LNCaP clone FGC (cell line): ENCODE measurements at regions not wholly inside any gene's neighbourhood (a gene's known extent, or its start where the extent isn't known, plus 50 kb on each side); places are given as distances from the start of the nearest gene placed in this dataset.

Experiments
- DNase-seq: peaks from one replicate; pipeline ENCODE4 v3.0.0-alpha.2; 2011; ENCODE audit warnings: low read depth
- H3K4me3 ChIP-seq: 2 replicates; pipeline ENCODE4 v1.5.1; 2011; ENCODE audit warnings: mild to moderate bottlenecking, low read depth, low read length, control low read depth
- TF ChIP-seq, protein P1 (sequence below): IDR thresholded peaks from 2 replicates; pipeline ENCODE4 v1.5.1; 2012; ENCODE audit warnings: mild to moderate bottlenecking; ENCODE audit not compliant: control insufficient read depth, insufficient read depth; ENCODE audit errors: extremely low read depth

DNA sequence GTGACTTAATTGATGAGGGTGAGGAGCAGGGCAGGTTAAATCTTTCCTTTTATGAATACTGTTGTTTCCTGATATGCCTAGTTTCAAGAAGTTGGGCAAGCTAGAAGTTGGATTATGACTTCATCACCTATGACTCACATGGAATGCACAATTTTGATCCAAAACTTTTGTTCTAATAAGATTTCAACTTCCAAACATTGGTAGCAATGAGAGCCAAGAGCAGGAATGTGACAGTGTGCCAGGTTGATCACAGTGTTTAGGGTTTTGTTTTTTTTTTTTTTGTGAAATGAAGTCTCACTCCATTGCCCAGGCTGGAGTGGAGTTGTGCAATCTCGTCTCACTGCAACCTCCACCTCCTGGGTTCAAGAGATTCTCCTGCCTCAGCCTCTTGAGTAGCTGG, 349.4 kb downstream of the DUSP10 start:
- no peak for DNase-seq
- TF ChIP-seq, protein P1, sequence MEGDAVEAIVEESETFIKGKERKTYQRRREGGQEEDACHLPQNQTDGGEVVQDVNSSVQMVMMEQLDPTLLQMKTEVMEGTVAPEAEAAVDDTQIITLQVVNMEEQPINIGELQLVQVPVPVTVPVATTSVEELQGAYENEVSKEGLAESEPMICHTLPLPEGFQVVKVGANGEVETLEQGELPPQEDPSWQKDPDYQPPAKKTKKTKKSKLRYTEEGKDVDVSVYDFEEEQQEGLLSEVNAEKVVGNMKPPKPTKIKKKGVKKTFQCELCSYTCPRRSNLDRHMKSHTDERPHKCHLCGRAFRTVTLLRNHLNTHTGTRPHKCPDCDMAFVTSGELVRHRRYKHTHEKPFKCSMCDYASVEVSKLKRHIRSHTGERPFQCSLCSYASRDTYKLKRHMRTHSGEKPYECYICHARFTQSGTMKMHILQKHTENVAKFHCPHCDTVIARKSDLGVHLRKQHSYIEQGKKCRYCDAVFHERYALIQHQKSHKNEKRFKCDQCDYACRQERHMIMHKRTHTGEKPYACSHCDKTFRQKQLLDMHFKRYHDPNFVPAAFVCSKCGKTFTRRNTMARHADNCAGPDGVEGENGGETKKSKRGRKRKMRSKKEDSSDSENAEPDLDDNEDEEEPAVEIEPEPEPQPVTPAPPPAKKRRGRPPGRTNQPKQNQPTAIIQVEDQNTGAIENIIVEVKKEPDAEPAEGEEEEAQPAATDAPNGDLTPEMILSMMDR, result no peak

DNA sequence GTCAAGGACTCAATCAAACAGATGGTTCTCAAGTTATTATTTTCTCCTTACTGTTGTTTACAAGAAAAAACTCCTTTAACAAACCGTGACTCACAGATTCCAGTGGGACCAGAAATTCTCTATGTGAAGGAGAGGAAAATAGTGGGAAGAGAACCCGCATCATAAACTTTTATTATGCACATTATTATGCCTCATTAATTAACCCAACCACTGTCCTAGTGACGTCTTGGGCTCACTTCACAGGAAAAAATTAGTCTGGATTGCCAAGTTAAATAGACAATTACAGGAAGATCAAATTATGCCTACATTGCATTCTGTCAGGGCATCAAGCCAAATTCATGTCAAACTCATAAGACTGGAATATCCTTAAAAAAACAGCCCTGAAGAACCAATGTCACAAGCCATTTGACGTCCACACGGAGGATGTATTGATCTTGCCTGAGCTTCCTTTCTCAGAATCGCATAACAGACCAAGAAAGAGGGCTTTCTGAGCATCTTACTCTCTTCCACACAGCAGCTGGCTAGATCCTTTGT, 347.8 kb downstream of the DUSP10 start:
- no peak overlapping the region for H3K4me3 ChIP-seq

More for the DNA sequence above, 349.4 kb downstream of the DUSP10 start:
- H3K4me3 ChIP-seq, result no peak overlapping the region

DNA sequence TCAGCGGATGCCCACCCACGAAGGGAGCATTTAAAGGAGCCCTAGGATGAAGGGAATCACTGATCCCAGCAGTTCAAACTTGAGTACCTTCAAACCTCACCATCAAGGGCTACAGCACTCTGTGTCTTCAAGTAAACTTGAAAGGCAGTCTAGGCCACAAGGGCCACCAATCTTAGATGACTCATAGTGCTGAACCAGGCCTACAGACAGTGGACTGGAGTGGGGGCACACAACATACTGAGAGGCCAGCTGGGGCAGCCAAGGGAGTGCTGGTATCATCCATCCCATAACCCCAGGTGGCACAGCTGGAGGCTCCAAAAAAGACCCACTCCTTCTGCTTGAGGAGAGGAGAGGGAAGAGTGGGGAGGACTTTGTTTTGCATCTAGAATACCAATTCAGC, 345.4 kb downstream of the DUSP10 start:
- no peak overlapping the region for H3K4me3 ChIP-seq
- TF ChIP-seq, protein P1, result no peak
- DNase-seq, result no peak

More for the DNA sequence above, 347.8 kb downstream of the DUSP10 start:
- TF ChIP-seq, protein P1, result no peak
- DNase-seq, result peak; percentile 99

GRCh38 chr1:221397141-221397540, 344.7 kb downstream of the DUSP10 start:
- DNase-seq, result no peak
- H3K4me3 ChIP-seq, result no peak overlapping the region
- TF ChIP-seq, protein P1, result no peak

DNA sequence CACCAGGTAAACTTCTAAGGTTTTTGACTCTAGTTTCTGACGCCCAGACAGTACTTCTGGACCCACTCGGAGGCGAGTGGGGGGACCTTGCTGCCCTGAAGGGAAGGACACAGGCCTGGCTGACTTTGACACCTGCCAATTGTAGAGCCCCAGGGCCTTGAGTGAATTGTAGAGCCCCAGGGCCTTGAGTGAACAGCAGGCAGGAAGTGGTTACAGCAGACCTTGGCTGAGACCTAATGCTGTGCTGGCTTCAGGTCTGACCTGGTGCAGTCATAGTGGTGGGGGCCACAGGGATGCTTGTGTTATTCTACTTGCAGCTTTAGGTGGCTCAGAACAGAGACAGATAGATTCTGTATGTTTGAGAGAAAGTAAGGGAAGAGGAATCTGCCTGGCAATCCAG, 344.3 kb downstream of the DUSP10 start:
- TF ChIP-seq, protein P1, result no peak
- H3K4me3 ChIP-seq, result no peak overlapping the region
- no peak for DNase-seq

DNA sequence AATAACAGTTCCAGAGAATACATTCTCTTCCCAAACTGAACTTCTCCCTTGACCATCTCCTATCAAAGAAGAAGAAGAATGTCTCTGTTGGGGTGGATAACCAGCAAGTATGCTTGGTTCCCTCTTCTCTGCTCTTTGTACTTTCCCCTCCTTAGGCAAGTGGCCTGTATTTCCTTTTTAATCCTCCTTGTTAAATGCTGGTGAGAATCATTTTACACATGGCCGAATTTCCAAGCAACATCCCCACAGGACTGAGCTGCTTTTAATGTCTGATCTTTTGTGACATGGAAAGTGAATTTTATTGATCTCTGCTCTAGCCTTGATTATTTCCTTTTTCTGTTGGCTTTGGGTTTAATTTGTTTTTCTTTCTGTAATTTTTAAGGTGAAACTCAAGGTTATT, 336.7 kb downstream of the DUSP10 start:
- no peak overlapping the region for H3K4me3 ChIP-seq
- TF ChIP-seq, protein P1, result no peak

GRCh38 chr1:221408117-221408803, 333.6 kb downstream of the DUSP10 start:
- DNase-seq, result no peak
- TF ChIP-seq, protein P1, result no peak
- no peak overlapping the region for H3K4me3 ChIP-seq

More for the DNA sequence above, 336.7 kb downstream of the DUSP10 start:
- no peak for DNase-seq
